HuH-7.5 (cell line): ENCODE measurements at regions not wholly inside any gene's neighbourhood (a gene's known extent, or its start where the extent isn't known, plus 50 kb on each side); places are given as distances from the start of the nearest gene placed in this dataset.
"Not testable (repeated sequence)": the region's sequence is repeated elsewhere in the genome, so short reads cannot be mapped to it uniquely, and the experiment has no call there.

ENCODE experiments used
- DNase-seq: peaks from one replicate; pipeline ENCODE4 v3.0.0; 2011; ENCODE audit warnings: low spot score

DNA sequence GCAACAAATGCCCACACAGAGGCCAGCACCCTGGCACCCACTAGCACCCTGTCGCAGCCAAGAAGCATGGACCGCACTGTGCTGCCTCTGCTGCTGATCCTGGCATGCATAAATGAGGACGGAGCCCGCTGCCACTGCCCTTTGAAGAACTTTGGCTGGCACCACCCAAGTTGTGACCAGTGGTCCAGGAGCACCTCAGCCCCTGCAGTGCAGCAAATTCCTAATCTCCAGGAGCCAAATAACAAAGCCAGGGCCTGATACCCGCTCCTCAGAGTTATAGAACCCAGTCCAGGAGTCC is 807.2 kb downstream of the GLUD2 start:
- DNase-seq = no peak

DNA sequence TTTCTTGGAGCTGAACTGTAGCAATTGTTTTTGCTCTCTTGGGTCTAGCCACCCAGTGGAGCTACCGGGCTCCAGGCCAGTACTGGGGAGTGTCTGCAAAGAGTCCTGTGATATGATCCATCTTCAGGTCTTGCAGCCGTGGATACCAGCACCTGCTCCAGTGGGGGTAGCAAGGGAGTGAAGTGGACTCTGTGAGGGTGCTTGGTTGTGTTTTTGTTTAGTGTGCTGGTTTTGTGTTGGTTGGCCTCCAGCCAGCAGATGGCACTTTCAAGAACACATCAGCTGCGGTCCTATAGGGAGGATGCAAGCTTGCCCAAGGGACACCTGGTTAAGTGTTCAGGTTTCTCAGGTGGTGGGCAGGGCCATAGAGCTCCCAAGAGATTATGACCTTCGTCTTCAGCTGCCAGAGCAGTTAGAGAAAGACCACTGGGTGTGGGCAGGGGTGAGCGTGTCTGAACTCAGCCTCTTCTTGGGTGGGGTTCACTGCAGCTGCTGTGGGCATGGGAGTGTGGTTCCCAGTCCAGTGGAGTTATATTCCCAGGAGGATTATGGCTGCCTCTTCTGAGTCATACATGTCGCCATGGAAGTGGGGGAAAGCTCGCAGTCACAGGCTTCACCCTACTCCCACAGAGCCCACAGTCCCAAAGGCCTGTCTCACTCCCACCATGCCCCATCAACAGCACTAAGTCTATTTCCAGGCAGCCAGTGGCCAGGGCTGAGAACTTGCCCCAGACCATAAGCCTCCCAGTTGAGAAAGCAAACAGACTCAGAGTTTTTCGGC is 811.6 kb downstream of the GLUD2 start:
- DNase-seq = no peak

DNA sequence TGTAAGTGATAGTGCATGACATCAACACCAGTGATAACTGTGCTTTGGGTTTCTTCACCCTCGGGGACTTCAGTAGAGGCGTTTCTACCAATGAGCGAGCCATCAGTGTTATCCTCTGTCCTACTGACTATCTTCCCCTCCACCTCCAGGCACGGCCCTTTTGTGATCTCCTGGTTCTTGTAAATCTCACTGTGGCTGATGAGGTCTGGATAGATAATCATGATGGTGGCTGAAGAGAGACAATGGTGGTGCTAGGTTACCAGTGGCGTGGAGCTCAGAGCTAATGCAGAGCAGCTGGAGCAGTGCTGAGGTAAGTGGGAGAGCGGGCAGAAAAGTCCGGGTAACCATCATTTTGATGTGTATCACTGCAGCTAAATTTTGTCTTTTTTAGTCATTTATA is 816.6 kb downstream of the GLUD2 start:
- DNase-seq = no peak

DNA sequence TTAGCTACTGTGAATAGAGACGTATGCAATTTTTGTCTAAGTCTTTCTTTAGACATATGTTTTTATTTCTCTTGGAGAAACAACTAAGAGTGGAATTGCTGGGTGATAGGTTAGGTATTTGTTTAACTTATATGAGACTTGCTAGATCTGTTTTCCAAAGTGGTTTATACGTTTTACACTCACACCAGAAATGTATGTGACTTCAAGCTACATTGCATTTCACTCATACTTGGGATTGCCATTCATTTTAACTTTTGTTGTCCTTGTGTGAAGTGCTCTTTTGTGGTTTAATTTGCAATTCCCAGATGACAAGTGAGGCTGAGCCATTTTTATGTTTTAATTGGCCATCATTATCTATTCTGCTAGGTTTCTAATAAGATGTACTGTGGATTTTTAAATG is 817.2 kb downstream of the GLUD2 start:
- no peak for DNase-seq

DNA sequence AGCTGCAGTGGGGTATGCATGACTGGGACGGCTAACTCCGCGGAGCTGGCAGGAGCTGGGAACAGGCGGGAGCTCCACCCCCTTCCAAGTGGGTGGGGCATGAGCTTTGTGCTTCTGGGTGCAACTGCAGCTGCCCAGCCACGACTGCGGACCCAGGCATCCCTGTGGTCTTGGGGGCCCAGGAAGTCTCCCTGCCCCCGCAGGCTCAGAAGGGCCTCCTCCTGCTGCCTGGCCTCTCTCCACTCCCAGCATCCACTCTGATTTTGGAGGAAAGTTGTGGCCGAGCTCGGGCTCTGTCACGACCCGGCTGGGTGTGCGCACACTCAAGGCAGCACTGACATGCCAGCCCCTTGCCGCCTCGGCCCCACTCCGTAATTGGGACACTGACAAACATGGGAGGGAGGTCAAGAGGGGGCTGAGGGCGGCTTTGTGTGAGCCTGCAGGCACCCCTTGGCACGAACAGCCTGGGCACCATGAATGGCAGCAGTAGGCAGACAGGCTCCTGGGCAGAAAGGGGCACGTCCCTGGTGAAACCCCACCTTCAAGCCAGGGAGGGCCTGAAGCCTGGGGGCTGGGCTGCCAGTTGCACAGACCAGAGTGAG is 822.6 kb downstream of the GLUD2 start:
- no peak for DNase-seq

DNA sequence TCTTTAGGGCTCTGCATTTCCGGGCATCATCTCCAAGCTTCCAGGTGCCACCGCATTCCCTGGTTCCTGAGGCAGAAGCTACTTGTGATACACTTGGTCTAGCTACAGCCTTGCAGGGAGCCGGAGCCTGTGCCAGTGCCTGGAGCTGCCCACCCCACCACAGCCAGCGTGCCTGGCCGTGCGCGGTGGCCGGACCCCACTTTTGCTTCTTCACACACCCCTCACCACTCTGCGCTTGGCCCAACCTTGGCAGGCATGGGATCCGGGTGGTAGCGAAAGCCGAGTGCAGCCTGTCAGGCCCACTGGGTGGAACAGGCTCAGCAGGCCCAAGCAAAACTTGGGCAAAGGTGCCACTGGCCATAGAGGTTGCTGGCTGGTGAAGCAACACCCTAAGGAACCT is 823.7 kb downstream of the GLUD2 start:
- no peak for DNase-seq

DNA sequence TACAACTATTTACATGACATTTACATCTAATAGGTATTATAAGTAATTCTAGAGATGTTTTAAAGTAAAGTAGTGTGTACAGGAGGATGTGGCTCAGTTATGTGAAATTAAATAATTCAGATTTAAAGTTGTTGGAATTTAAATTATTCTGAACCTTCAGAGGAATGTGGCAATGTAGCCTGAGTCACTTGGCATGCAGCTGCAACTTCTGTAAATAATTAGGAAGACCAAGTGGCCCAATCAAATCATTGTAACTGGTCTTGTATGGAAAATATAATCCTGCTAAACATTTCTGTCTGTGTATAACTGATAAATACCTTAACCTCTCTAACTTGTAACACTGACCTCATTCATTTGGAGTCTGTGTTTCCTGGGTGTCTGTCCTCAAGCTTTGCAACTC is 828.9 kb downstream of the GLUD2 start:
- no peak for DNase-seq

DNA sequence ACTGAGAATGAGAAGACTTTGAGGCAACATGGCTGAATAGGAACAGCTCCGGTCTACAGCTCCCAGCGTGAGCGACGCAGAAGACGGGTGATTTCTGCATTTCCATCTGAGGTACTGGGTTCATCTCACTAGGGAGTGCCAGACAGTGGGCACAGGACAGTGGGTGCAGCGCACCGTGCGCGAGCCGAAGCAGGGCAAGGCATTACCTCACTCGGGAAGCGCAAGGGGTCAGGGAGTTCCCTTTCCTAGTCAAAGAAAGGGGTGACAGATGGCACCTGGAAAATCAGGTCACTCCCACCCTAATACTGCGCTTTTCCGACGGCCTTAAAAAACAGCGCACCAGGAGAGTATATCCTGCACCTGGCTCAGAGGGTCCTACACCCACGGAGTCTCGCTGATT is 829.9 kb downstream of the GLUD2 start:
- not testable (repeated sequence) for DNase-seq

DNA sequence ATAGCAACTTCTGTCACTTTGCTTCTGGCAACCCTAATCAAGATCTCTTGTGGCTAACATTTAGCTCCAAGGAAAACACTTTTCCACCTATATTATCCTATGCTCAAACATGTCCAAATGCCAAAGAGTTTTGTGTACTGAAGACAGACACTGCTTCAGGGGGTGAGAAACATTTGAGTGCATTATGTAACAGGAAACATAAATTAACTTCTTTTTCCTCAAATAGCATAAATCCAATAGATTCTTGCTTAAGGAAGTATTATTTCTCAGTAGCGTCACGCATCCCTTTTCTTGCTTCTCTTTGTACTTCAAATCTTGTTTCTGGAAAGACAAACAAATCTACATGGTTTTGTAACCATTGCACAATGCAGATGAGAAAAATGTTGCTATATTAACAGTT is 839.1 kb downstream of the GLUD2 start:
- no peak for DNase-seq

DNA sequence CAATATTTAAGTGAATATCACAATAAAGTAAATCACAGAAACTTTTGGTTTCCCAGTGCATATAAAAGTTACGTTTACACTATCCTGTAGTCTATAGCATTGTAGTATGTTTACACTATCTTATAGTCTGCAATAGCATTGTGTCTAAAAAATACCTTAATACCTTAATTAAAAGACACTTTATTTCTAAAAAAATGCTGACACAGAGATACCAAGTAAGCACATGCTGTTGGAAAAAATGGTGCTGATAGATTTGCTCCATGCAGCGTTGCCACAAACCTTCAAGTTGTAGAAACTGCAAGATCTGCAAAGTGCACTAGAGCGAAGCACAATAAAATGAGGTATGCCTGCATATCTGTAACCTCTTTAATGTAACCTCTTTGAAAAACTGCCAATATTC is 847.3 kb downstream of the GLUD2 start:
- DNase-seq = no peak

DNA sequence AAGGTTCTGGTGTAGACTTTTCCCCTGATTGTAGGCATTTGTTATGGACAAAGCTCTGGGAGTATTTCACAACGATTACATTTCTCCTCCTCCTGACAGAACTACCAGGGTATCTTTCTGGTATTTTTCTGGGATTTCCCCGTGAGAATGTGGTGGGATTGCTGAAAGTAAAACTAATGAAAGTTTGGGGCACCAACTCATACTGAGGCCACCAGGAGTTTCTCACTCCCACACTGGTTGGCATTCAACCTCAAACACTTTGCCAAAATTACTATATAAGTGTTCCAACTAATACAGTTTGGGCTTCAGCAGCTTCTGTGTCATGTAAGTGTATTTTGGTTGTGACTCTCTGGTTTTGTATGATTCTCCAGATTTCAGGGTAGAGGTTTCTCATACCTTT is 855.1 kb downstream of the GLUD2 start:
- no peak for DNase-seq

DNA sequence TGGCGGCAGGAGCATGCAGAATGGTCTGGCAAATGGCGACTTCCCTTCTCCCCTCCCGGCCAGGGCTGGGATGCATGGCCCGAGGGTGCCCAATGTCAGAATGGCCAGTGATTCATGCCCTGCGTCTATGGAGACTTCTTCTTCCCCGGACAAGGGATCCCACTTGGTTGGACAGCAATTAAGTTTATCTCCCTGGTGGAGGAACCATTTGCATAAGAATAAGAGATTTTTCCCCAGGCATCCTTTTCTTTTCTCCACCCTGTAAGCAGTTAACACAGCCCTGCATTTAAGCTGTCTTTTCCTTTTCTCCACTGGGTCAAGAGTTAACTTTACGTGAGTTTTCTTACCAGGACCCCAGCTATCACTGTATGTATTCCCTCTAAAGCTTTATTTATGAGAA is 856.6 kb downstream of the GLUD2 start:
- no peak for DNase-seq

DNA sequence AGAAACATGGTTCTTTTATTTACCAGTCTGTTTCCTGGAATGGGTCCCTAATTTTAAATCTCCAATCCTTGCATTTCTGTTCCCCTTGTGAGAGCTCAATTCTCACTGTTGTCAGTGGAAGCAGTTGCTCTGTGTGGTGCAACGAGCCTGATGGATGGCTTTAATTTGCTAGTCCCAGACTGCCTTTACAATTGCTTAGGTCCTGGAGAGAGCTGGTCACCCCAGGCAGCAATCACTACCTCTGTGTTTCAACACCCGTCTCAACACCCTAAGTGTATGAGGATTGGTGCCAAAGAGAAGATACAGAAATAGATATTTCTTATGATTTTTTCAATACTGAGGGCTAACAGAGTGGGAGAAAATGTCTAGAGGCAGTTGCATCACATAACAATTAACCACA is 873.8 kb downstream of the GLUD2 start:
- no peak for DNase-seq

DNA sequence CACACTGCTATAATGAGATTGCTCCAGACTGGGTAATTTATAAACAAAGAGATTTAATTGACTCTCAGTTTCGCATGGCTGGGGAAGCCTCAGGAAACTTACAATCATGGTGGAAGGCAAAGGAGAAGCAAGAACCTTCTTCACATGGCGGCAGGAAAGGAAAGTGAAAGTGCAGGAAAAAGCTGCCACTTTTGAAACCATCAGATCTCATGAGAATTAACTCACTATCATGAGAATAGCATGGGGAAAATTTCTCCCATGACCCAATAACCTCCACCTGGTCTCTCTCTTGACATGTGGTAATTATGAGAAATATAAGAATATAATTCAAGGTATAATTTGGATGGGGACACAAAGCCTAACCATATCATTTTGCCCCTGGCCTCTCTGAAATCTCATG is 884.2 kb downstream of the GLUD2 start:
- no peak for DNase-seq

DNA sequence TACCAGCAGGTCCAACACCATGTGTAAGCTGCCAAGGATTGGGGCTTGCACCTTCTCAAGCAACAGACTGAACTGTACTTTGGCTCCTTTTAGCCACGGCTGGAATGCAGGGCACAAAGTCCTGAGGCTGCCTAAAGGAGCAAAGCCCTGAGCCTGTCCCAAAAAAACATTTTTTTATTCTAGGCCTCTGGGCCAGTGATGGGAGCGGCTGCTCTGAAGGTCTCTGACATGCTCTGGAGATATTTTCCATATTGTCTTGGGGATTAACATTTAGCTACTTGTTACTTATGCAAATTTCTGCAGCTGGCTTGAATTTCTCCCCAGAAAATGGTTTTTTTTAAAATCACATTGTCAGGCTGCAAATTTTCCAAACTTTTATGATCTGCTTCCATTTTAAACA is 885.3 kb downstream of the GLUD2 start:
- no peak for DNase-seq

DNA sequence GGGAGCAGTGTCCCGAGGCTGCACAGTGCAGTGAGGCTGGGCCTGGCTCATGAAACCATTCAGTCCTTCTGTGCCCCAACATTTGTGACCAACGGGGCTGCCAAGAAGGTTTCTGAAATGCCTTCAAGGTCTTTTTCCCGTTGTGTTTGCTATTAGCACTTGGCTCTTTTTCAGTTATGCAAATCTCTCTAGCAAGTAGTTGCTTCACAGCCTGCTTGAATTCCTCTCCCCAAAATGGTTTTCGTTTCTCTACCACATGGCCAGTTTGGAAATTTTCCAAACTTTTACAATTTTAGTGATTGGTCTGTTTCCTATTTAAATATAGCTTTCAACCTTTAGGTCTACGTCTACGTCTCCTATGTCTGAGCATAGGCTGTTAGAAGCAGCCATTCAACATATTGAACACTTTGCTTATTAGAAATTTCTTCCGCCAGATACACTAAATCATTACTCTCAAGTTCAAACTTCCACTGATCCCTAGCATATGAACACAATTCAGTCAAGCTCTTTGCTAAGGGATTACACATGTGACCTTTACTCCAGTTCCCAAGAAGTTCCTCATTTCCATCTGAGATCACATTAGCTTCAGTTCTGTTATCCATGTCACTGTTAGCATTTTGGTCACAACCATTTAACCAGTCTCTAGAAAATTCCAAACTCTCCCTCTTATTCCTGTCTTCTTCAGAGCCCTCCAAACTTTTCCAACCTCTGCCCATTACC is 901.8 kb downstream of the GLUD2 start:
- no peak for DNase-seq

DNA sequence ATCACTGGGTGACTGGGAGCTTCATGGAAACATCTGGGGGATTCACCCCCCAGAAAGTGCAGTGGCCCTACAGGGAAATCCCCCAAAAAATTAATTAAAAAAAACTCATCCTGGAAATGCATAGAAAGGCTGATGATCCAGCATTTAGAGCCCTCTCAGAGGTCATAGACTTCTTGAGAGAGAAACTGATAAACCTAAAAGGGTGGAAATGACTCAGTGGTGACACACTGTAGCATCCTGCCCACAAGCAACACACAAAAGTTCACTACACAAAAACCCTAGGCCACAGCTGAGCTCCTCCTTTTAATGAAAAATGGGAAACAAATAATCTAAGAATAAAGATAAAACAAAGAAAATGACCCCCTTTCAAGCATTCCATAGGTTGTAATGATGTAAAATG is 911.5 kb downstream of the GLUD2 start:
- DNase-seq = no peak

DNA sequence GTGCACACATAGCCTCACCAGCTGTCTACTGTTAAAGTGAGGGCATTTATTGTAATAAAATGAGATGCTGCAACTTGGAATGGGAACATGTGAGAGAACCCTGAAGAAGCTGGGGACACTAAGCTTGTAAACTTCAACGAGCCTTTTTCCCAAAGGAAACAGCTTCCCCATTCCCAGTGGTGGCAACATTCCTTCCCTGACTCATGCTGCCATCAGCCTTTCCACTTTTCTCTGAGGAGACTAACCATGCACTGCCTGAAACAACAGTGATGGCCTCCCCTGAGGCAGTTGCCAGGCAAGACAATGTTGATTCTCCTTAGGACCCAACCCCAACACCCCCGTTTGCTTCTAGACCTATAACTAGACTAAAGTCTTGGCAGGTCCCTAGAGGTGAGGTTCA is 928.3 kb downstream of the GLUD2 start:
- no peak for DNase-seq

DNA sequence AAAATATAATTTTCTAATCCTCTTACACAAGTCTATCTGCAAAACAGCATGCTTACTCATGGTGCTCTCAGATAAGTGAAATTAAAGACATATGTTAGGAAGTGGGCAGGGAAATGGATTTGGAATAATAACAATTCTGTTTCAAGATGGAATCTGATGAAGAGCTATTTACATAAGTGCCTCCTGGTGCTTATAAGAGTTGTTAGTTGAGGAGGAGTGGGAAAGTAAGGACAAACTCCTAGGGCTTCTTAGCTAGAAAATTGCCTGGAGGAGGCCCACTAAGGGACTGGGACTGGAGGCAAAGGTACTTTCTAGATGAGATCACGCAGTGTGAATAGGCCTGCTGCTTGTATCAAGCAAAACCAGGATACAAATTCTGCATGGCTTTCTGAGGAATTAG is 939.8 kb downstream of the GLUD2 start:
- no peak for DNase-seq

DNA sequence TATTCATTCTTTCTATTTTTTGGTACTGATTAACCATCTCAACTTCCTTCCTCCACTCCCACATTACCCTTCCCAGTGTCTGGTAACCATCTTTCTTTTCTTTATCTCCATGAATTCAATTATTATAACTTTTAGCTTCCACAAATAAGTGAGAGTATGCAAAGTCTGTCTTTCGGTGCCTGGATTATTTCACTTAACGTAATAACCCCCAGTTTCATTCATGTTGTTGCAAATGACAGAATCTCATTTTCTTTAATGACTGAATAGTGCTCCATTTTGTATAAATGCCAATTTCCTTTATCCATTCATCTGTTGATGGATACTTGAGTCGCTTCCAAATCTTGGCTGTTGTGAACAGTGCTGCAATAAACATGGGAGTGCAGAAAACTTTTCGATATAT is 940.4 kb downstream of the GLUD2 start:
- no peak for DNase-seq

DNA sequence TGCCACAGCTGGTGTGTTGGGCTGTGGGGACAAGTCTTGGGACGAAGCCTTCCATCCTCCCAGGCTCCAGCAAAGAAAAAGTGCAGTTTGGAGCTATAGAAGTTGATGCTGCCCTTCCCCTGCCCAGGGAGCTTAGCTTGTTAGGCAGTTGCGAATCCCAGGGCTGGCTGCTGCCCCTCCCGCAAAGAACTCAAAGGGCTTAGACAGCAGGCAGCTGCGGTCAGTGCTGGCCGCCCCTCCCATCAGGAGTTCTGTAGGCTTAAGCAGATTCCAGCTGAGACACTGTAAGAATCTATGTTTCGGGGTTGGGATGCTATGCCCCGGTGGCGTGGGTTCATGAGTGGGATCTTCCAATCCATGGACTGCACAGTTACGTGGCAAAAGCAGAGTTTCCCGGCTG is 956.7 kb downstream of the GLUD2 start:
- no peak for DNase-seq

DNA sequence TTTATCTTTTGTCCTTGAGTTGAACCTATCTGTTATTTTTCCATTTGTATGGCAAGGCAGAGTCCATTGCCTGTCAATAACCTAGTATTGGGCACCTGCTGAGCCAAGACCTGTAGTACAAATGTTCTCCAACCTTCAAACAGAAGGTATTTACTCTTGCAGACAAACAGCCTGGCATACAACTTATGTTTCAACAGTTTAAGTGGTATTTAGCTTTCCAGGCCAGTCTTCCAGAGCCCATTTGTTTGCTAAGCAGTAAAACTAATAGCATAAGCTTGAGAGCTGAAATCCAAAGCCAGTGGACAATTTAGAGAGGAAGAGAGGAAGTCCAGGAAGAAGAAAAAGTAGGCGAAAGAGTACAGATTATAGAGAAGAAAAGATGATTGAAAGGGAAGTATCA is 979.3 kb downstream of the GLUD2 start:
- no peak for DNase-seq

DNA sequence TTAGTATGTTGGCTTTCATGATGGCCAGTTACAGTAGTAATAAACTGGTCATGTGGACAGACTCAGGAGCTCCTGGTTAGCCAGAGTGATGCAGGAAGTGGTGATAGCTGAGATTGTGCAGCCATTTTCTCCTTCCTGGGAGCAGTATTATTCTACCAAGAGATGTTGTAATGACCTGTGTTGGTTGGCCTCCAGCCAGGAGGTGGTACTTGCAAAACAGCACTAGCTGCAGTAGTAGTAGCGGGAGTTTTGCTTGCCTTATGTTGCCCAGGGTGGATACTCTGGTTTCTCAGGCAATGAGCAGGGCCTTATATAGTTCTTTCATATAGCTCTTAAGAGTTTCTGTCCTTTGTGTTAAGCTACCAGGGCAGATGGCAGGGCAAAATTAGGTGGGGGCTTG is 998.8 kb downstream of the GLUD2 start:
- no peak for DNase-seq

DNA sequence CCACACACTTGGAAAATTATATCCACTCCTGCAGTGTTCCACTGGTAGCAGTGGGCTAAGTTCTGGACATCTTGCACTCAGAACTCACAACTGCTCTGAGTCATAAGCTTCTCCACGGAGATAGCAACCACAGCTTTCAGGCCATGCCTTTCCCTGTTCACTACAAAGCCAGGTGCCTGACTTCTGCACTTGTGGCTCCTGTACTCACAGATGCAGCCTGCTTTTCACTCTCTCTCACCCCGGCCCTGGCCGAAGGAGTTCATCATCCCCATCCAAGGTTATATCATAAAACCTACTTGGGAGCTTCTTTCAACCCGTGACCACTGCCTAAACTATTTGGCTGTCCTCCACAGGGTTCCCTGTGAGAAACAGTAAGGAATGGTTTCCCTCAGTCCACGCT is 999.4 kb downstream of the GLUD2 start:
- no peak for DNase-seq
